Activated CD8-positive, alpha-beta T cell treated with anti-CD3 and anti-CD28 coated beads, Interleukin-2, amount 10 ng/mL, durations not matched to agents 7 days and 5 days (primary cell): ENCODE measurements at regions not wholly inside any gene's neighbourhood (a gene's known extent, or its start where the extent isn't known, plus 50 kb on each side); places are given as distances from the start of the nearest gene placed in this dataset.
"Not testable (repeated sequence)": the region's sequence is repeated elsewhere in the genome, so short reads cannot be mapped to it uniquely, and the experiment has no call there.

ENCODE experiments used
- ATAC-seq: fragments of 150-1000 bp; cut with Tn5 transposase; one replicate; pipeline ENCODE4 v1.10.0; 2021; ENCODE audit warnings: moderate library complexity
- CTCF ChIA-PET: fragments of 350-600 bp; sonication (Branson Sonifier 250); formaldehyde crosslinking; loops from one replicate; lab custom pipeline; 2021; ENCODE audit warnings: antibody characterized with exemption; lab: Charles Lee
- POLR2A ChIA-PET: fragments of 350-600 bp; sonication (Branson Sonifier 250); formaldehyde crosslinking; loops from one replicate; lab custom pipeline; 2021; ENCODE audit warnings: antibody characterized with exemption; lab: Charles Lee
- DNase-seq: peaks from one replicate; pipeline ENCODE4 v3.0.0-alpha.2; 2020
- H3K27ac Mint-ChIP-seq: one replicate; pipeline ENCODE4 v1.8.0; 2021; ENCODE audit warnings: mild to moderate bottlenecking, mixed read lengths
- H3K27me3 Mint-ChIP-seq: one replicate; pipeline ENCODE4 v1.8.0; 2021; ENCODE audit warnings: low read depth, mixed read lengths
- H3K36me3 Mint-ChIP-seq: one replicate; pipeline ENCODE4 v1.8.0; 2021; ENCODE audit warnings: low read depth, mixed read lengths
- H3K4me1 Mint-ChIP-seq: one replicate; pipeline ENCODE4 v1.8.0; 2021; ENCODE audit warnings: low read depth, mixed read lengths
- H3K4me3 Mint-ChIP-seq: one replicate; pipeline ENCODE4 v1.8.0; 2021; ENCODE audit warnings: mild to moderate bottlenecking, mixed read lengths
- H3K9me3 Mint-ChIP-seq: one replicate; pipeline ENCODE4 v1.8.0; 2022; ENCODE audit warnings: mixed read lengths; ENCODE audit not compliant: insufficient read depth

GRCh38 chr13:86501931-86502330 lies 702.7 kb upstream of the SLITRK6 start:
- H3K36me3 Mint-ChIP-seq, DNase-seq, POLR2A ChIA-PET, H3K4me3 Mint-ChIP-seq, CTCF ChIA-PET, ATAC-seq, H3K9me3 Mint-ChIP-seq, H3K4me1 Mint-ChIP-seq, H3K27me3 Mint-ChIP-seq, H3K27ac Mint-ChIP-seq: not testable (repeated sequence)

- no peak for DNase-seq
- no peaks in the 10 kb centered on the region for H3K36me3 Mint-ChIP-seq
- H3K4me1 Mint-ChIP-seq, result no peaks in the 10 kb centered on the region
- H3K4me3 Mint-ChIP-seq, result no peak overlapping the region
- H3K27me3 Mint-ChIP-seq, result no peaks in the 10 kb centered on the region
- H3K9me3 Mint-ChIP-seq, result peaks cover 17% of the 10 kb centered on the region
- ChIA-PET CTCF (no interaction called here), POLR2A (no interaction called here)
- H3K27ac Mint-ChIP-seq, result no peak overlapping the region
- no peak for ATAC-seq
These were observed 711.6 kb upstream of the SLITRK6 start for GRCh38 chr13:86510792-86511191.

DNA sequence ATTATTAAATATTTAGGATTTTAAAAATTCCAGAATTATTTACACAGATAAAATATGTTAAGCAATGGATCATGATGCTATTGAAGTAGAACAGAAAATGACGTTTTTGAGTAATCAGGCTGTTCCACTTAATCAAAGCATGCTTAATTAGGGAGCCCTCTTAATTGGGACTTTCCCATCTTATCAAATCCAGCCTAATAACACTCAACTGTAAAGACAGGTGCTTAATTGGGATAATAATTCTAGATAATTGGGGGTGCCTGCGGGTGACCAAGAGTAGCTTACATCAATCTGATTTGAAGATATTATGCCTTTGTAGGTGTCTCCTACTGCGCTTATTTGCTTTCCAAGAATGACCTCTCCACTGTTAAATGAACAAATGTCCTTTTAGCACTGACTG lies 742.2 kb upstream of the SLITRK6 start:
- no peaks in the 10 kb centered on the region for H3K4me1 Mint-ChIP-seq
- H3K27me3 Mint-ChIP-seq, result no peaks in the 10 kb centered on the region
- no peak overlapping the region for H3K4me3 Mint-ChIP-seq
- H3K36me3 Mint-ChIP-seq, result no peaks in the 10 kb centered on the region
- ChIA-PET CTCF (no interaction called here), POLR2A (no interaction called here)
- no peaks in the 10 kb centered on the region for H3K9me3 Mint-ChIP-seq
- DNase-seq (no peak), ATAC-seq (no peak)
- no peak overlapping the region for H3K27ac Mint-ChIP-seq

DNA sequence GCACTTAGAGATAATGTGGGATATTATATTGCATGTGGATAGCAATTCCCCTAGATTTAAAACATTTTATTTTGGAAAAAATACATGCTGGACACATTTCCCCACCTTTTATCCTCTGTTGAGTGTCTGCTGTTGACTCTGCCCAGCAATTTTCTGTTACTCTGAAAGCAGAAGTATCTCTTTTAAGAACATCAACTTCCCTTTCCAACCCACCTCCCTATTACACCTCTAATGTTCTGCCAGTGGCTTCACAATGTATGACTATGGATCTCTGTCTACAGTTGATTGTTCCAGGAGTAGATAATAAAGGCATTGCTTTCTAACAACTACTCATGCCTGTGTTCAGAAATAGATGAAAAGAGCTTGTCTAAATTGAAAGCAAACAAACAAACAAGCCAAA lies 754.8 kb upstream of the SLITRK6 start:
- no peaks in the 10 kb centered on the region for H3K4me1 Mint-ChIP-seq
- no peaks in the 10 kb centered on the region for H3K36me3 Mint-ChIP-seq
- DNase-seq, result no peak
- ATAC-seq, result no peak
- no peak overlapping the region for H3K27ac Mint-ChIP-seq
- no peaks in the 10 kb centered on the region for H3K27me3 Mint-ChIP-seq
- H3K4me3 Mint-ChIP-seq, result no peak overlapping the region
- CTCF ChIA-PET, result no interaction called here
- POLR2A ChIA-PET, result no interaction called here
- H3K9me3 Mint-ChIP-seq, result peaks cover 12% of the 10 kb centered on the region

DNA sequence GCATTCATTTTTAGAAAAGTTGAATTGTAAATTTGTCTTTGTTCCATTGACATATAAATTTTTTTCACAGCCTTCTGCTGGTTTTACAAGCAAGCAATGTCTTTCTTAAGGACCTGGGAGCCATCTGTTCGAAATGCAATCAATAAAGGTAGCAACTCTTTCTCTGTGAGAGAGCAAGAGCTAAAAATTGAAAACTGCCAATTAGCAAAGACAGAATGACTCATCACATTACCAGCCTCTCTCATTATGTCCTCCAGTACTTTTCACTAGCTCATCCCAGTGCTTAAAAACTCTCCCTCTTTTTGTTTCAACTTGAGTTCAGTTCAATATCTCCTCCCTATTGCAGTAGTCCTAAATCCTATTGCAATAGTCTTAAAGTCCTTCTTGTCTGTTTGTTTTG lies 760.7 kb upstream of the SLITRK6 start:
- DNase-seq (no peak), ATAC-seq (no peak)
- no peaks in the 10 kb centered on the region for H3K27me3 Mint-ChIP-seq
- no peaks in the 10 kb centered on the region for H3K4me1 Mint-ChIP-seq
- H3K9me3 Mint-ChIP-seq, result peaks cover 20% of the 10 kb centered on the region
- no peaks in the 10 kb centered on the region for H3K36me3 Mint-ChIP-seq
- ChIA-PET CTCF (no interaction called here), POLR2A (no interaction called here)
- H3K27ac Mint-ChIP-seq, result no peak overlapping the region
- H3K4me3 Mint-ChIP-seq, result no peak overlapping the region

DNA sequence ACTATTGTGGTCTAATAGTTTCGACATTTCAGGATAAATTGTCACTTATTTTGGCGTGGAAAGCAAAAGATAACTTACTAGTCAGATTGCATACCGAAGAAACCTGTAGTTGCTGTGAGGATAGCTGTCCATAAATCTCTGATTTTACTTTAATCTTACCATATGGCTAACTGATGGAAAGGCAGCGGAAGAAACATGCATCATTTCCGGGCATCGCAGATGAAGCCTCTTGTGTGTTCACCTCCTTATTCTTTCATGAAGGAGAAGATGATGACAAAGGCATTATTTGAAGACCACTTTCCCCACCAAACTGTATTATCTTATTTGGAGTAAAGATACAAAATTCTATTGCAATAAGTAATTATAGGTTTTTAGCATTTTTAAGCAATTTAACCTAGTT lies 763.6 kb upstream of the SLITRK6 start:
- CTCF ChIA-PET, result no interaction called here
- POLR2A ChIA-PET, result no interaction called here
- Mint-ChIP-seq H3K27me3 (no peaks in the 10 kb centered on the region), H3K36me3 (no peaks in the 10 kb centered on the region), H3K4me1 (no peaks in the 10 kb centered on the region), H3K4me3 (no peak overlapping the region), H3K27ac (no peak overlapping the region), H3K9me3 (peaks cover 11% of the 10 kb centered on the region)
- no peak for DNase-seq
- ATAC-seq, result no peak

DNA sequence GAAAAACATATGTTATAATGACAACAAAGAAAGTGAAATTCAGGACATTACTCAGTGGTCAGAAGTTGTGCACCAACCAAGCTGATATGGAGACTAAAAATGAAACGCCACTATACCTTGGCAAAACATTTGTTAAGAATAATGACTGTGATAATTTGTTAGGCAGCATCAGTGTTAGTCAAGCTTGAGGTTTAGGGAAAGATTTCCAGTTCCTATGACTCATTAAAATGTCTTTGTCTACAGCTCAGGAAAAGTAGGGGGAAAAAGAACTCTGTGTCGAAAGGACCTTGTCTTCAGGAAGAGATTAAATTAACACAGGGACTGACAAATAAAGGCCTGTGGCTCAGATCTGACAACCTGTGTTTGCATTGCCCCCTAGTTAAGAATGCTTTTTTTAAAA lies 764.1 kb upstream of the SLITRK6 start:
- no peak for ATAC-seq
- Mint-ChIP-seq H3K27ac (no peak overlapping the region), H3K27me3 (no peaks in the 10 kb centered on the region), H3K9me3 (peaks cover 11% of the 10 kb centered on the region), H3K4me1 (no peaks in the 10 kb centered on the region), H3K4me3 (no peak overlapping the region), H3K36me3 (no peaks in the 10 kb centered on the region)
- ChIA-PET POLR2A (no interaction called here), CTCF (no interaction called here)
- DNase-seq, result no peak

- peaks cover 5% of the 10 kb centered on the region for H3K9me3 Mint-ChIP-seq
- no peak for DNase-seq
- no peak overlapping the region for H3K27ac Mint-ChIP-seq
- ATAC-seq, result no peak
- H3K4me1 Mint-ChIP-seq, result no peaks in the 10 kb centered on the region
- H3K36me3 Mint-ChIP-seq, result no peaks in the 10 kb centered on the region
- no peaks in the 10 kb centered on the region for H3K27me3 Mint-ChIP-seq
- H3K4me3 Mint-ChIP-seq, result no peak overlapping the region
- CTCF ChIA-PET, result no interaction called here
- POLR2A ChIA-PET, result no interaction called here
These were observed 767.9 kb upstream of the SLITRK6 start for GRCh38 chr13:86567119-86567518.

DNA sequence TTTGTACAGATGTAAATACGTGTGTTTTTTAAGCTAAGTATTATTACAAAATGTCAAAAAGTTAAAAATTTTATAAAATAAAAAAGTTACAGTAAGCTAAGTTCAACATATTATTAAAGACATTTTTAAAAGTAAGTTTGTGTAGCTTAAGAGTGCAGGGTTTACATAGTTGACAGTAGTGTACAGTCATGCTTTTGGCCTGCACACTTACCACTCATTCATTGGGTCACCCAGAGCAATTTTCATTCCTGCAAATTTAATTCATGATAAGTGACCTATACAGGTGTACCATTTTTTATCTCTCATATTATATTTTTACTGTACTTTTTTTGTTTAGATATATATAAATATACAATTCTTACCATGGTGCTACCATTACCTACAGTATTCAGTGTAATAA lies 769.9 kb upstream of the SLITRK6 start:
- H3K4me3 Mint-ChIP-seq, result no peak overlapping the region
- no peak for DNase-seq
- CTCF ChIA-PET, result no interaction called here
- H3K4me1 Mint-ChIP-seq, result no peaks in the 10 kb centered on the region
- peaks cover 3% of the 10 kb centered on the region for H3K9me3 Mint-ChIP-seq
- POLR2A ChIA-PET, result no interaction called here
- H3K27ac Mint-ChIP-seq, result no peak overlapping the region
- no peaks in the 10 kb centered on the region for H3K27me3 Mint-ChIP-seq
- no peaks in the 10 kb centered on the region for H3K36me3 Mint-ChIP-seq
- ATAC-seq, result no peak

DNA sequence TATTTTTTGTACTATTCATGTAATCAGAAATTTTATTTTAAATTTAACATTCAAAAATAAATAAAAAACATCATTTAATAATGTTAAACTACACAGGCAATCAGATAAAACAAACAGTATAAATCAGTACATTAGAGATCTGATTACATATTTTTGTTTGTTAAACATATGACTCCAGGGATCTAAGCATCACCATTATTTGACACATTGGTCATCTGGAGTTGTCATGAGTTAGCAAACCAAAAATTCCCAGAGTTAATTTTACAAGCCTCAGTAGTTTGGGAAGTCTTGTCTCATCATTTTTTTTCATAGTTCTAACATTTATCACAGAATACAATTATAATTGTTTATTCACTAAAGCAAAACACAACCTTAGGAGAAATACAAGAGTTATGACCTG lies 770.8 kb upstream of the SLITRK6 start:
- H3K27ac Mint-ChIP-seq, result no peak overlapping the region
- ChIA-PET CTCF (no interaction called here), POLR2A (no interaction called here)
- no peaks in the 10 kb centered on the region for H3K4me1 Mint-ChIP-seq
- no peak overlapping the region for H3K4me3 Mint-ChIP-seq
- H3K36me3 Mint-ChIP-seq, result no peaks in the 10 kb centered on the region
- ATAC-seq, result no peak
- H3K9me3 Mint-ChIP-seq, result peaks cover 3% of the 10 kb centered on the region
- H3K27me3 Mint-ChIP-seq, result no peaks in the 10 kb centered on the region
- no peak for DNase-seq

- Mint-ChIP-seq H3K36me3 (no peaks in the 10 kb centered on the region), H3K9me3 (peaks cover 10% of the 10 kb centered on the region), H3K4me1 (no peaks in the 10 kb centered on the region), H3K27ac (no peak overlapping the region), H3K4me3 (no peak overlapping the region), H3K27me3 (no peaks in the 10 kb centered on the region)
- CTCF ChIA-PET, result no interaction called here
- ATAC-seq (no peak), DNase-seq (no peak)
- POLR2A ChIA-PET, result no interaction called here
These were observed 772.9 kb upstream of the SLITRK6 start for GRCh38 chr13:86572115-86572514.

GRCh38 chr13:86579662-86580061 lies 780.4 kb upstream of the SLITRK6 start:
- no peak overlapping the region for H3K27ac Mint-ChIP-seq
- CTCF ChIA-PET, result no interaction called here
- no peak for DNase-seq
- no peak overlapping the region for H3K4me3 Mint-ChIP-seq
- POLR2A ChIA-PET, result no interaction called here
- H3K36me3 Mint-ChIP-seq, result no peaks in the 10 kb centered on the region
- H3K9me3 Mint-ChIP-seq, result peaks cover 16% of the 10 kb centered on the region
- H3K27me3 Mint-ChIP-seq, result no peaks in the 10 kb centered on the region
- no peaks in the 10 kb centered on the region for H3K4me1 Mint-ChIP-seq
- ATAC-seq, result no peak

DNA sequence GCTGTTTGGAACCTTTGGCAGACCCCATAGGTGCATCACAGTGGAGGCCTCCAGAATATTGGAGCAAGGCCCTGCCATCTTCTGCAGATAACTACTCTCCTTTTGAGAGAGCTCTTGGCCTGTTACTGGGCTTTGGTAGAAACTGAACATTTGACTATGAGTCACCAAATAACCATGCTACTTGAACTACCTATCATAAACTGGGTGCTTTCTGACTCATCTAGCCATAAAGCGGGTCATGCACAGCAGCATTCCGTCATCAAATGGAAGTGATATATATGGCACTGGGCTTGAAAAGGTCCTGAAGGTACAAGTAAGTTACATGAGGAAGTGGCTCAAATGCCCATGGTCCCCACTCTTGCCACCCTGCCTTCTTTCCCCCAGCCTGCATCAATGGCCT lies 782.5 kb upstream of the SLITRK6 start:
- H3K4me1 Mint-ChIP-seq, result no peaks in the 10 kb centered on the region
- POLR2A ChIA-PET, result no interaction called here
- no peaks in the 10 kb centered on the region for H3K27me3 Mint-ChIP-seq
- H3K27ac Mint-ChIP-seq, result no peak overlapping the region
- H3K36me3 Mint-ChIP-seq, result no peaks in the 10 kb centered on the region
- CTCF ChIA-PET, result no interaction called here
- no peak overlapping the region for H3K4me3 Mint-ChIP-seq
- DNase-seq, result no peak
- H3K9me3 Mint-ChIP-seq, result peaks cover 15% of the 10 kb centered on the region
- no peak for ATAC-seq
